HepG2 (cell line): ENCODE measurements at regions not wholly inside any gene's neighbourhood (a gene's known extent, or its start where the extent isn't known, plus 50 kb on each side); places are given as distances from the start of the nearest gene placed in this dataset.

Experiments
- ARNT ChIP-seq: fragments of 450-650 bp; IDR thresholded peaks from 2 replicates; pipeline ENCODE4 v1.6.1; 2017
- ATF6 ChIP-seq: sonication (generic); formaldehyde crosslinking; conservative IDR thresholded peaks from 2 replicates; pipeline ENCODE4 v1.4.0; 2020; ENCODE audit warnings: missing genetic modification reagents
- CREM ChIP-seq, 2 experiments: sonication (generic) in 1 of 2; formaldehyde crosslinking in 1 of 2; IDR thresholded peaks; 2 replicates each; pipeline versions ENCODE4 v1.4.0 to v1.6.1; 2016 to 2020; ENCODE audit warnings: antibody characterized with exemption in 1 of 2, mild to moderate bottlenecking in 1 of 2, missing genetic modification reagents in 1 of 2
- FOSL1 ChIP-seq: sonication (generic); formaldehyde crosslinking; IDR thresholded peaks from 2 replicates; pipeline ENCODE4 v1.9.0; 2021; ENCODE audit warnings: missing genetic modification reagents, borderline replicate concordance
- FOXA1 ChIP-seq, 2 experiments: fragments of 450-650 bp in 1 of 2; sonication (generic) in 1 of 2; formaldehyde crosslinking in 1 of 2; IDR thresholded peaks; 2 replicates each; pipeline versions ENCODE4 v1.4.0 to v1.6.1; 2016 to 2020; ENCODE audit warnings: missing genetic modification reagents in 1 of 2
- FOXJ3 ChIP-seq: sonication (generic); formaldehyde crosslinking; IDR thresholded peaks from 2 replicates; pipeline ENCODE4 v1.4.0; 2020; ENCODE audit warnings: missing genetic modification reagents, mild to moderate bottlenecking, borderline replicate concordance
- HNF4G ChIP-seq, 2 experiments: sonication (generic) in 1 of 2; formaldehyde crosslinking in 1 of 2; IDR thresholded peaks; 2 replicates each; pipeline versions ENCODE4 v1.4.0 to v1.6.1; 2011 to 2020; ENCODE audit warnings: borderline replicate concordance in 2 of 2, low read depth in 2 of 2, mild to moderate bottlenecking in 2 of 2, low read length in 1 of 2, missing genetic modification reagents in 1 of 2, moderate library complexity in 1 of 2
- MATR3 ChIP-seq: sonication (generic); formaldehyde crosslinking; IDR thresholded peaks from 2 replicates; pipeline ENCODE4 v1.4.0; 2020; ENCODE audit warnings: missing genetic modification reagents
- MLX ChIP-seq: IDR thresholded peaks from 2 replicates; pipeline ENCODE4 v1.6.1; 2016
- NCOA5 ChIP-seq: sonication (generic); formaldehyde crosslinking; IDR thresholded peaks from 2 replicates; pipeline ENCODE4 v1.4.0; 2020; ENCODE audit warnings: missing genetic modification reagents
- NFKBIZ ChIP-seq: IDR thresholded peaks from 2 replicates; pipeline ENCODE4 v1.6.1; 2018; ENCODE audit warnings: missing genetic modification reagents, missing compliant biosample characterization
- NR2F6 ChIP-seq, 2 experiments: IDR thresholded peaks; 2 replicates each; pipeline ENCODE4 v1.6.1; 2016; ENCODE audit warnings: antibody characterized with exemption in 1 of 2, mild to moderate bottlenecking in 1 of 2
- PHF21A ChIP-seq: sonication (generic); formaldehyde crosslinking; IDR thresholded peaks from 2 replicates; pipeline ENCODE4 v1.5.0; 2020; ENCODE audit warnings: mild to moderate bottlenecking, missing genetic modification reagents
- RARA ChIP-seq: IDR thresholded peaks from 2 replicates; pipeline ENCODE4 v1.6.1; 2016; ENCODE audit warnings: missing genetic modification reagents, missing compliant biosample characterization
- RFX1 ChIP-seq: fragments of 450-650 bp; IDR thresholded peaks from 2 replicates; pipeline ENCODE4 v1.6.1; 2017
- RNF2 ChIP-seq: fragments of 450-650 bp; conservative IDR thresholded peaks from 2 replicates; pipeline ENCODE4 v1.6.1; 2016; ENCODE audit warnings: low read depth
- SALL2 ChIP-seq: sonication (generic); formaldehyde crosslinking; IDR thresholded peaks from 2 replicates; pipeline ENCODE4 v1.8.1; 2023; ENCODE audit warnings: mild to moderate bottlenecking, missing genetic modification reagents, inconsistent platforms
- SOX13 ChIP-seq, 3 experiments: fragments of 450-650 bp in 1 of 3; sonication (generic) in 1 of 3; formaldehyde crosslinking in 1 of 3; IDR thresholded peaks in 2 of 3; conservative IDR thresholded peaks in 1 of 3; 2 replicates each; pipeline versions ENCODE4 v1.5.0 to v1.6.1; 2016 to 2020; ENCODE audit warnings: antibody characterized with exemption in 1 of 3, mild to moderate bottlenecking in 1 of 3, missing compliant biosample characterization in 1 of 3, missing genetic modification reagents in 1 of 3, moderate library complexity in 1 of 3
- TAF1 ChIP-seq: sonication (generic); formaldehyde crosslinking; IDR thresholded peaks from 2 replicates; pipeline ENCODE4 v1.4.0; 2020; ENCODE audit warnings: missing genetic modification reagents
- TCF7 ChIP-seq: sonication (generic); IDR thresholded peaks from 2 replicates; pipeline ENCODE4 v1.6.1; 2016; ENCODE audit warnings: antibody characterized with exemption, low read depth
- TSC22D2 ChIP-seq: sonication (generic); formaldehyde crosslinking; IDR thresholded peaks from 2 replicates; pipeline ENCODE4 v1.5.1; 2020; ENCODE audit warnings: missing genetic modification reagents, mild to moderate bottlenecking, borderline replicate concordance
- ZNF501 ChIP-seq: sonication (generic); formaldehyde crosslinking; IDR thresholded peaks from 2 replicates; pipeline ENCODE4 v1.5.1; 2020; ENCODE audit warnings: mild to moderate bottlenecking, moderate library complexity, missing genetic modification reagents
- ZNF503 ChIP-seq: sonication (generic); formaldehyde crosslinking; IDR thresholded peaks from 2 replicates; pipeline ENCODE4 v1.4.0; 2020; ENCODE audit warnings: missing genetic modification reagents
- ZNF543 ChIP-seq: sonication (generic); formaldehyde crosslinking; IDR thresholded peaks from 2 replicates; pipeline ENCODE4 v1.4.0; 2020; ENCODE audit warnings: mild to moderate bottlenecking, missing genetic modification reagents
- ZNF546 ChIP-seq: sonication (generic); formaldehyde crosslinking; conservative IDR thresholded peaks from 2 replicates; pipeline ENCODE4 v1.8.1; 2023; ENCODE audit warnings: mild to moderate bottlenecking, missing genetic modification reagents
- ZNF713 ChIP-seq: sonication (generic); formaldehyde crosslinking; IDR thresholded peaks from 2 replicates; pipeline ENCODE4 v1.4.0; 2020; ENCODE audit warnings: mild to moderate bottlenecking, missing genetic modification reagents
- ZNF775 ChIP-seq: sonication (generic); formaldehyde crosslinking; IDR thresholded peaks from 2 replicates; pipeline ENCODE4 v1.4.0; 2020; ENCODE audit warnings: missing genetic modification reagents, mild to moderate bottlenecking, moderate library complexity, borderline replicate concordance
- ZZZ3 ChIP-seq: sonication (generic); formaldehyde crosslinking; IDR thresholded peaks from 2 replicates; pipeline ENCODE4 v1.4.0; 2020; ENCODE audit warnings: missing genetic modification reagents, mild to moderate bottlenecking, borderline replicate concordance

- TF ChIP-seq RARA (CRISPR knock-in tag) (peak; percentile 43; the same call in 1 of the 2 replicates), ZZZ3 (CRISPR knock-in tag) (no peak), NR2F6 (IDR thresholded peaks at IDR 0.05) (peak; percentile 31; the same call in 1 of the 2 replicates), NR2F6 (CRISPR knock-in tag; IDR thresholded peaks at IDR 0.05) (peak; percentile 29), ZNF501 (no peak), RNF2 (no peak), TCF7 (peak; percentile 29; the same call in 1 of the 2 replicates), FOSL1 (CRISPR knock-in tag) (no peak), ZNF775 (CRISPR knock-in tag) (peak; percentile 63), FOXJ3 (CRISPR knock-in tag) (peak; percentile 94; the same call in 1 of the 2 replicates), TAF1 (CRISPR knock-in tag) (no peak), SOX13 (IDR thresholded peaks at IDR 0.05) (no peak), SOX13 (CRISPR knock-in tag; conservative IDR thresholded peaks at IDR 0.05 in 1 of 2, IDR thresholded peaks at IDR 0.05 in 1 of 2) (peak in 1 of 2 experiments; percentile 79; a peak in 2 of 4 replicates), PHF21A (CRISPR knock-in tag) (peak; percentile 26; the same call in 1 of the 2 replicates), SALL2 (CRISPR knock-in tag) (no peak; the same call in 1 of the 2 replicates), ARNT (no peak), MATR3 (CRISPR knock-in tag) (no peak), ATF6 (no peak), MLX (CRISPR knock-in tag) (peak; percentile 88), ZNF713 (CRISPR knock-in tag) (no peak), CREM (IDR thresholded peaks at IDR 0.05) (peak; percentile 51), CREM (CRISPR knock-in tag; IDR thresholded peaks at IDR 0.05) (no peak), TSC22D2 (CRISPR knock-in tag) (no peak), HNF4G (IDR thresholded peaks at IDR 0.05; ENCODE audit: borderline replicate concordance, low read depth, low read length) (no peak), HNF4G (CRISPR knock-in tag; IDR thresholded peaks at IDR 0.05; ENCODE audit: borderline replicate concordance, low read depth) (no peak), FOXA1 (IDR thresholded peaks at IDR 0.05) (no peak), FOXA1 (CRISPR knock-in tag; IDR thresholded peaks at IDR 0.05) (no peak), ZNF503 (CRISPR knock-in tag) (0 out of 2 replicates have a peak, but pooled peaks have one; percentile 62), ZNF543 (CRISPR knock-in tag) (no peak), NCOA5 (CRISPR knock-in tag) (no peak), NFKBIZ (no peak), ZNF546 (CRISPR knock-in tag) (no peak), RFX1 (no peak)
Observed at GRCh38 chr14:89588840-89589296, 171.8 kb upstream of the FOXN3 start (continued).
